ENCODE measurements at regions not wholly inside any gene's neighbourhood (a gene's known extent, or its start where the extent isn't known, plus 50 kb on each side); places are given as distances from the start of the nearest gene placed in this dataset.
"Not testable (repeated sequence)": the region's sequence is repeated elsewhere in the genome, so short reads cannot be mapped to it uniquely, and the experiment has no call there.

- TF ChIP-seq, protein P1, sequence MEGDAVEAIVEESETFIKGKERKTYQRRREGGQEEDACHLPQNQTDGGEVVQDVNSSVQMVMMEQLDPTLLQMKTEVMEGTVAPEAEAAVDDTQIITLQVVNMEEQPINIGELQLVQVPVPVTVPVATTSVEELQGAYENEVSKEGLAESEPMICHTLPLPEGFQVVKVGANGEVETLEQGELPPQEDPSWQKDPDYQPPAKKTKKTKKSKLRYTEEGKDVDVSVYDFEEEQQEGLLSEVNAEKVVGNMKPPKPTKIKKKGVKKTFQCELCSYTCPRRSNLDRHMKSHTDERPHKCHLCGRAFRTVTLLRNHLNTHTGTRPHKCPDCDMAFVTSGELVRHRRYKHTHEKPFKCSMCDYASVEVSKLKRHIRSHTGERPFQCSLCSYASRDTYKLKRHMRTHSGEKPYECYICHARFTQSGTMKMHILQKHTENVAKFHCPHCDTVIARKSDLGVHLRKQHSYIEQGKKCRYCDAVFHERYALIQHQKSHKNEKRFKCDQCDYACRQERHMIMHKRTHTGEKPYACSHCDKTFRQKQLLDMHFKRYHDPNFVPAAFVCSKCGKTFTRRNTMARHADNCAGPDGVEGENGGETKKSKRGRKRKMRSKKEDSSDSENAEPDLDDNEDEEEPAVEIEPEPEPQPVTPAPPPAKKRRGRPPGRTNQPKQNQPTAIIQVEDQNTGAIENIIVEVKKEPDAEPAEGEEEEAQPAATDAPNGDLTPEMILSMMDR (IDR thresholded peaks at IDR 0.05; ENCODE audit: low read depth, low read length, poor library complexity, severe bottlenecking): no peak
- no peak for TF ChIP-seq EZH2phosphoT487 (IDR thresholded peaks at IDR 0.05; ENCODE audit: borderline replicate concordance, low read length)
- Histone ChIP-seq H4K20me1 (ENCODE audit: control insufficient read depth, insufficient read depth, low read depth, low read length) (no peaks in the 10 kb centered on the region), H3K27me3 (ENCODE audit: control insufficient read depth, low read length) (no peaks in the 10 kb centered on the region), H3K9me3 (ENCODE audit: control insufficient read depth, insufficient read depth, low read length) (no peaks in the 10 kb centered on the region), H3F3A (ENCODE audit: control insufficient read depth, insufficient read depth) (no peaks in the 10 kb centered on the region), H3K4me2 (ENCODE audit: low read length) (no peak overlapping the region), H3K79me2 (ENCODE audit: control insufficient read depth, low read length) (no peaks in the 10 kb centered on the region), H3K9me2 (replicated peaks; ENCODE audit: control insufficient read depth, low read length) (no peaks in the 10 kb centered on the region), H3K4me3 (ENCODE audit: low read length) (no peak overlapping the region), H3K4me1 (ENCODE audit: control insufficient read depth, low read length) (no peaks in the 10 kb centered on the region), H3K27ac (ENCODE audit: low read depth, low read length) (no peak overlapping the region), H3K36me3 (ENCODE audit: control insufficient read depth, low read length) (no peaks in the 10 kb centered on the region)
Measured at GRCh38 chr3:145492456-145492855, 668.5 kb downstream of the PLOD2 start.

GRCh38 chr3:145517416-145517815, 643.6 kb downstream of the PLOD2 start:
- not testable (repeated sequence) for H3K9me3 ChIP-seq (ENCODE audit: control insufficient read depth, insufficient read depth, low read length); H3F3A ChIP-seq (ENCODE audit: control insufficient read depth, insufficient read depth); H3K4me2 ChIP-seq (ENCODE audit: low read length); H3K79me2 ChIP-seq (ENCODE audit: control insufficient read depth, low read length); H3K4me1 ChIP-seq (ENCODE audit: control insufficient read depth, low read length); H3K9me2 ChIP-seq (replicated peaks; ENCODE audit: control insufficient read depth, low read length); H3K36me3 ChIP-seq (ENCODE audit: control insufficient read depth, low read length); H3K27ac ChIP-seq (ENCODE audit: low read depth, low read length); H3K27me3 ChIP-seq (ENCODE audit: control insufficient read depth, low read length); H3K4me3 ChIP-seq (ENCODE audit: low read length); H4K20me1 ChIP-seq (ENCODE audit: control insufficient read depth, insufficient read depth, low read depth, low read length)

GRCh38 chr3:145518639-145519038, 642.3 kb downstream of the PLOD2 start:
- no peaks in the 10 kb centered on the region for H3F3A ChIP-seq (ENCODE audit: control insufficient read depth, insufficient read depth)
- TF ChIP-seq, protein P1 (IDR thresholded peaks at IDR 0.05; ENCODE audit: low read depth, low read length, poor library complexity, severe bottlenecking): no peak
- TF ChIP-seq EZH2phosphoT487 (IDR thresholded peaks at IDR 0.05; ENCODE audit: borderline replicate concordance, low read length): no peak
- H3K36me3 ChIP-seq (ENCODE audit: control insufficient read depth, low read length): no peaks in the 10 kb centered on the region
- H3K4me1 ChIP-seq (ENCODE audit: control insufficient read depth, low read length): no peaks in the 10 kb centered on the region
- no peaks in the 10 kb centered on the region for H3K27me3 ChIP-seq (ENCODE audit: control insufficient read depth, low read length)
- H3K4me3 ChIP-seq (ENCODE audit: low read length): no peak overlapping the region
- no peak overlapping the region for H3K27ac ChIP-seq (ENCODE audit: low read depth, low read length)
- no peaks in the 10 kb centered on the region for H4K20me1 ChIP-seq (ENCODE audit: control insufficient read depth, insufficient read depth, low read depth, low read length)
- H3K9me3 ChIP-seq (ENCODE audit: control insufficient read depth, insufficient read depth, low read length): no peaks in the 10 kb centered on the region
- no peaks in the 10 kb centered on the region for H3K79me2 ChIP-seq (ENCODE audit: control insufficient read depth, low read length)
- no peaks in the 10 kb centered on the region for H3K9me2 ChIP-seq (replicated peaks; ENCODE audit: control insufficient read depth, low read length)
- H3K4me2 ChIP-seq (ENCODE audit: low read length): no peak overlapping the region

DNA sequence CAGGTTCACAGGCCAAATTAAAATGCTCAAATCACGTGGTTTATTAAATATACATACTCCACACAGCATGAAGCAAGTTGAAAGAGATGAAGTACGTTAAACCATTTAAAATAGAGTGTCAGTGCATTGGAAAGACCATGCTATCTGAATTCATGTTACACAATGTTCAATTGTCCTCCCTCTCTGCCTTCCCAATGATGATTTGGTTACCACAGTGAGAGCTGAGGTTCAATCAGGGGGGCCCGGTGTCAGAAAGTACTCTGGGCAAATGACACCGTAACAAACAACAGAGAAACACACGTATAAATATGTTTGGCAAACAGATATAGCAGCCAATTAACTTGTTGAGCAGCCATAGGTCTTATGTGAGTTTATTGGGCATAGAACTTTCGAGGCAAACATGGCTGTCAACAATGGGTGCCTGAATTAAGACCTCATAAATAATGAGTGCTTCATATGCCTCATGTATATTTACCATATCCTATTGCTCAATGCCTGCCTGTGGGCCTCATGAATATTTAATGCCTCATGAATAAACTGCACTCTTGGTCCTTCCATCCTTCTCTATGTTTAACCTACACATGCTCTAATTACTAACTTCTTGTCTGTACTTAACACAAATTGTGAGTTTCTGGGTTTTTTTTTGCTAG, 641.5 kb downstream of the PLOD2 start:
- no peaks in the 10 kb centered on the region for H3K36me3 ChIP-seq (ENCODE audit: control insufficient read depth, low read length)
- no peak overlapping the region for H3K4me3 ChIP-seq (ENCODE audit: low read length)
- no peaks in the 10 kb centered on the region for H3K27me3 ChIP-seq (ENCODE audit: control insufficient read depth, low read length)
- H3K9me2 ChIP-seq (replicated peaks; ENCODE audit: control insufficient read depth, low read length): no peaks in the 10 kb centered on the region
- no peak overlapping the region for H3K27ac ChIP-seq (ENCODE audit: low read depth, low read length)
- no peaks in the 10 kb centered on the region for H3K9me3 ChIP-seq (ENCODE audit: control insufficient read depth, insufficient read depth, low read length)
- TF ChIP-seq EZH2phosphoT487 (IDR thresholded peaks at IDR 0.05; ENCODE audit: borderline replicate concordance, low read length): no peak
- TF ChIP-seq, protein P1 (IDR thresholded peaks at IDR 0.05; ENCODE audit: low read depth, low read length, poor library complexity, severe bottlenecking): no peak
- H3K79me2 ChIP-seq (ENCODE audit: control insufficient read depth, low read length): no peaks in the 10 kb centered on the region
- no peaks in the 10 kb centered on the region for H3F3A ChIP-seq (ENCODE audit: control insufficient read depth, insufficient read depth)
- H3K4me2 ChIP-seq (ENCODE audit: low read length): no peak overlapping the region
- H3K4me1 ChIP-seq (ENCODE audit: control insufficient read depth, low read length): no peaks in the 10 kb centered on the region
- no peaks in the 10 kb centered on the region for H4K20me1 ChIP-seq (ENCODE audit: control insufficient read depth, insufficient read depth, low read depth, low read length)

Measured in DOHH2 (cell line).